ENCODE measurements at regions not wholly inside any gene's neighbourhood (a gene's known extent, or its start where the extent isn't known, plus 50 kb on each side); places are given as distances from the start of the nearest gene placed in this dataset.
"Not testable (repeated sequence)": the region's sequence is repeated elsewhere in the genome, so short reads cannot be mapped to it uniquely, and the experiment has no call there.

DNA sequence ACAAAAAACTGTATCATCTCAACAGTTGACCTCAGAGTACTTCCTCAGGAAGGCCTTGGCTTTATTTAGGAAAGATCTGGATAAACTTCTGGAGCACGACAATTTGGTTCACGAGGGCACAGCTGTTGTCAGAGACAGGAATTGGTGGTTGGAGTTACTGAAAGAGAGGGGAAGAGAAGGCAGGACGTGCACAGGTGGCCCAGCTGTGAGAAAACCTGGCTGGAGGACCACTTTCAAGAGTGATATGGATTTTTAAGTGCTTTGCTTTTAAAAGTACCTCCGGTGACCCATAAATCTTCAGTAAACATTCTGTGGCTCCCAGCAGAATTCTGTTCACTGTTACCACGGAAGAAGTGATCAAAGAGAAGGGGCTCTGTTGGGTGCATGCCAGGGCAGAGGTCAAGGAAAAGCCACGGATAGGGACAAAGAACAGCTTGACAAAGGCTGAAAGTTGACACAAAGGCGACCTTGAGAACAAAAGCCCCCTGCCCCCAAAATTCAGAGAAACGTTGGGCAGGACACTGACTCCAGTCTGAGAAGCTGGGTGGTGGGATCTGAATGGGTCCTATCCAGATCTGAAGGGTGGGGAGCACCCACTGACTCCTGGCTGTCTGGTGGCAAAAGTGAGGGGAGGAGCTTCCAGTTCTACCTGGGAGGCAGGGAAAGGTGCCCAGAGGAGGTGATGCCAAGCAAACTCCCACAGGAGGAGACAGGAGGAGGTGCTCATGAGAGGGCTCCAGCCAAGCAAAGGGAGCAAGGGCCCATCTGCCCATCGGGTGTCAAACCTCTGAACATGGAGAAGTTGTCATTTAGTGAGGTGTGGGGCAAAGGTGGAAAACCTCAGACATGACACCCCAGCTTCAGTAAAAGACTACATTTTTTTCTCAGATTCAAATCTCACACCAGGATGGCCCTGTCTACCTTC, 89.4 kb upstream of the UXS1 start:
- H3K27me3 Mint-ChIP-seq = peaks cover 8 to 24% (median 22%) of the 10 kb centered on the region in 3 donors
- not testable (repeated sequence) for H3K36me3 Mint-ChIP-seq; H3K4me1 Mint-ChIP-seq; H3K27ac Mint-ChIP-seq; H3K4me3 Mint-ChIP-seq; H3K9me3 Mint-ChIP-seq; DNase-seq; ATAC-seq (ENCODE audit: low read depth in 2 of 2)

DNA sequence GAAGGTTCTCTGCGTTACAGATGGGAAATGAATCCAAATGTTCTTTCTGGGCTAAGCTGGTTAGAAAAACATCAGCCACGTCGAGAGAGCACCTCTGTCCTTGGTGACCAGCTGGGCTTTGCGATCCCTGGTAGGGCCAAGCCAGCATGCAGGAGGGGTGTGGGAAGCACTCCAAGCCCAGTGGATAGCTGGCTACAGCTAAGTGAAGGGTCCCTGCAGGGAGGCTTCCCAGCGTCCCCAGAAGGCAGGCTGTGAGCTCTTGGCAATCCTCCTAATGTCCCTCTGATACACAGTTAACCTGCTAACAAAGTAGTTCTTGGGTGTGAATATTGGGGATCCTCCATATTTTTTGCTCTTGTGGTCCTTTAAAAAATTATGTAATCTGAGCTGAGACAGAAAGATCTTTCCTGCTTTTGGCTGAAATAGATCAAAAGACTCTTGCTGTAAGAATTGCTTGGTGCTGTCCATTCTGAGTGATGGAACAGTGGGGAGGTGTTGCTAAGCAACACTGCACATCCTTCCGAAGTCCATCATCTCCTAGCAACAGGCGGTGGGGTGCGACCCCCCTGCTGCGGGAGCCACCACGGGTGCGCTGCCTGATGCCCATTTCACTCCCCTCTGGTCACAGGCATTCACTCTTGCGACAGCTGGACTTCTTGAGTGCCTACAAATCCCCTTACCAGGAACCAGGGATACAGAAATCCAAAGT, 88.5 kb upstream of the UXS1 start:
- Mint-ChIP-seq H3K27ac (no peak overlapping the region), H3K4me1 (peaks cover 0 to 10% (median 0%) of the 10 kb centered on the region in 3 donors), H3K9me3 (peaks cover 0 to 4% (median 0%) of the 10 kb centered on the region in 7 donors), H3K4me3 (no peak overlapping the region), H3K36me3 (no peaks in the 10 kb centered on the region), H3K27me3 (peaks cover 8 to 24% (median 22%) of the 10 kb centered on the region in 3 donors)
- no peak for ATAC-seq (ENCODE audit: low read depth in 2 of 2)
- DNase-seq = no peak

DNA sequence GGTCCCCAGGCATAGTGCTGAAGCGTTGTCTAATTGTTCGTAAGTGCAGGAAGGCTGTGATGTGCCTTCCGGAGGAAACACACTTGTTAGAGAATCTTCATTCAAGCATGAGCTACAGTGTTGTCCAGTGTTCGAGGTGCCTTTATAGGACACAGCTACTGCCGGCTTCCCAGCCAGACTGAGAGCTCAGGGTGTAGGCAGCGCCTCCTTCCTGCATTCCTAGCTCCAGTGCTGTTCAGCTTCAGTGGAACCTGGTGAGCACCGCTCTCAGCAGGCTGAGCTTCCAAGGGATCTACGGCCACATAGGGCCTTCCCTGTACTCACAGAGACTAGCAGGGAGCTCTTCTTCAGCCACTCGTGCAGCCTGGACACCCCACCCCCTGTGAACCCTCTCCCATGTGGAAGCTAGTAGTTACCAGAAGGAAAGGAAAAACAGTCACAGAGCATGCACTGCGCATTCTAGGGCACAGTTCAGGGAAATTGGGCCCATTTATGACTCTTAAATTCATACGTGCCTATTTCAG, 87.9 kb upstream of the UXS1 start:
- not testable (repeated sequence) for H3K27ac Mint-ChIP-seq; ATAC-seq (ENCODE audit: low read depth in 2 of 2); H3K4me3 Mint-ChIP-seq; H3K4me1 Mint-ChIP-seq; H3K36me3 Mint-ChIP-seq; DNase-seq; H3K9me3 Mint-ChIP-seq
- peaks cover 8 to 24% (median 22%) of the 10 kb centered on the region in 3 donors for H3K27me3 Mint-ChIP-seq

DNA sequence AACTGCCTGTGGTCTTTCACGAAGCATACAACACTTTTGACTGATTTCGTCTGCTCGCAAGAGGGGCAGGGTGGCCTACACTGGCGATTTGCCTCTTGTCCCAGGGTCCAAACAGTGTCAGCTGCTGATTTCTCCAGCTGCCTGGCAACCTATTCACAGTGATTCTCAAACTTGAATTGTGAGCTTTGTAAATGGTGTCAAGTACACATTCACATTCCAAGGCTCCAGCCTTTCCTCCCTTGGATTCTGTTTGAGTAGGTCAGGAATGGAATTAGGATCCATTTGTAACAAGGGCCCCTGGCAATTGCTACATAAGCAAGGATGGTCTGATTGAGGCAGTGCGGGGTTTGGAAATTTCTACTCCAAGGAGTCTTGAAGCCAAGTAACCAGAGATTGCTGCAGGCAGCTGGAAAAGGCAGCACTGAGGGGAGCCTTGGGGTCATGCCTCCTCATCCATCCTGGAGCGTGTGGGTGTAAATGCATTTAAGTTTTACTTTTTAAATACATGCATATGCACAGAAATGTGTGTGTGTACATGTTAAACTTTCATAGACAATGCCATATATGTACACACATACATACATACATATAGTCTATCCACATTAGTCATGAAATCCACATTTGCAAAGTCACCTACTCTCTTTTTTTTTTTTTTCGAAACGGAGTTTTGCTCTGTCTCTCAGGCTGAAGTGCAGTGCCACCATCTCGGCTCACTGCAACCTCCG, 86.8 kb upstream of the UXS1 start:
- ATAC-seq (ENCODE audit: low read depth in 2 of 2) (no peak), DNase-seq (no peak)
- H3K4me3 Mint-ChIP-seq = no peak overlapping the region
- no peaks in the 10 kb centered on the region for H3K36me3 Mint-ChIP-seq
- no peaks in the 10 kb centered on the region for H3K9me3 Mint-ChIP-seq
- H3K27me3 Mint-ChIP-seq = peaks cover 8 to 24% (median 22%) of the 10 kb centered on the region in 3 donors
- H3K4me1 Mint-ChIP-seq = peaks cover 0 to 10% (median 0%) of the 10 kb centered on the region in 3 donors
- no peak overlapping the region for H3K27ac Mint-ChIP-seq

DNA sequence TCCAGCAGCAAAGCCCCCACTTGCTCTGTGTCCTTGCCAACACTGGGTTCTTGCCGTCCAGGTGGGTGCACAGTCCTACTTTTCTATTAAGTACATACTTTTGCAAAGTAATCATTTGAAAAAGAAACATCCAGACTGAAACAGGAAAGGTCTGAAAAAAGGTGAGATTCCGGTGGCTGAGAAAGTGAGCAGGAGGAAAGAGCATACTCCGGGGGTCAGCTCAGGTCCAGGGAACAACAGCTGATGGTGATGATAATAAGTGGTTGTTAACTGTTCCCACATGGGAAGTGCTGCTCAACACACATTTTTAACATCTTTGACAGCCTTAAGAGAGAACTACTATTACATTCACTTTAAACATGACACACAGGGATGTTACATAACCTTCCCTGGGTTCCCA, 86.1 kb upstream of the UXS1 start:
- Mint-ChIP-seq H3K4me3 (no peak overlapping the region), H3K9me3 (no peaks in the 10 kb centered on the region), H3K36me3 (no peaks in the 10 kb centered on the region), H3K27me3 (peaks cover 8 to 24% (median 22%) of the 10 kb centered on the region in 3 donors), H3K4me1 (peaks cover 0 to 10% (median 0%) of the 10 kb centered on the region in 3 donors), H3K27ac (peak overlapping the region in 1 of 6 donors; percentile 49)
- DNase-seq (no peak), ATAC-seq (ENCODE audit: low read depth in 2 of 2) (no peak)

DNA sequence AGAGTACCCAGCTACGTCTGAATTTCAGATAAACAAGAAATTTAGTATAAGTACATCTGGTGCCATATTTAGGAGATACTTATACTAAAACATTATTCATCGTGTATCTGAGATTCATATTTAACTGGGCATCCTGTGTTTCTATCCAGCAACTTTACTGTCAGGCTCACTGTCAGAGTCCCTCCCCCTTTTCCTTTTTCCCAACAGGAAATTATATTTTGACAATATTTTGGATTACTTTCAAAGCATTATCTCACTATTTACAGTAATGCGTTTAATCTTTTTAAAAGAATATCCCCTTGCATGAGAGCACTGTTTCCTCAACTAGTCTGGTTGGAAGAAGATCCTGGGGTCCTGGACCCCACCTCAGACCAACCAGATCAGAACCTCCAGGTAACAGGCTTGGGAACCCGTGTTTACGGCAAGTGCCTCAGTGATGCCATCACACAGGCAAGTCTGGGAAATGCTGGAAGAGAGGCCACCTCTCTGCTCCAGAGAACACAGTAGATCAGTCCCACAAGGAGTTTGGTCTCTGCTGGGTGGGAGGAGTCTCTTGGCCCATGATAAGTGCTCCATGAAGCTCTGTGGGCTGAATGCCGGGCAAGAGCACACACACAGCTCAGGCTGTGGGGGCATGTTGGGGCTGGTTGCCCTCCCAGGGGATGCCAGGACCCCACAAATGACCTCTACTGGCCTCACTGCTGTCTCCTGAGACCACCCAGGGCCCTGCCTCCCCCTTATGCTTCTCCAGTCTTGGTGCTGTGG, 84.2 kb upstream of the UXS1 start:
- no peak overlapping the region for H3K4me3 Mint-ChIP-seq
- no peak overlapping the region for H3K27ac Mint-ChIP-seq
- peaks cover 0 to 4% (median 0%) of the 10 kb centered on the region in 3 donors for H3K4me1 Mint-ChIP-seq
- DNase-seq (no peak), ATAC-seq (ENCODE audit: low read depth in 2 of 2) (no peak)
- H3K36me3 Mint-ChIP-seq = no peaks in the 10 kb centered on the region
- peaks cover 0 to 5% (median 0%) of the 10 kb centered on the region in 7 donors for H3K9me3 Mint-ChIP-seq
- H3K27me3 Mint-ChIP-seq = peaks cover 8 to 16% (median 14%) of the 10 kb centered on the region in 3 donors

DNA sequence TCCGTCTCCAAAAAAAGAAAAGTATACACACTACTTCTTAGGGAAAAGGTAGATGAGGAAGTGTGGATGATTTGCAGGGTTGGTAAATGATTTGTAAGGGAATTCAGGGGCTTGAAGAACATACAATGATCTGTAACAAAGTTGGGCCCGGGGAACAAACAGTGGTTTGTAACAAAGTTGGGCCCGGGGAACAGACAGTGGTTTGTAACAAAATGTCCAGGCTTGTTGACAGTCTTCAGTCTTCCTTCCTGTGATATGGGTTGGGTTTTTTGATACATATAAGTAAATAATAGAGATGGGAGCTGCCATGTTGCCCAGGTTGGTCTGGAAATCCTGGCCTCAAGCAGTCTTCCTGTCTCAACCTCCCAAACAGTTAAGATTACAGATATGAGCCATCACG, 83.3 kb upstream of the UXS1 start:
- Mint-ChIP-seq H3K4me1 (no peaks in the 10 kb centered on the region), H3K27ac (no peak overlapping the region), H3K9me3 (peaks cover 0 to 7% (median under 1%) of the 10 kb centered on the region in 7 donors), H3K36me3 (no peaks in the 10 kb centered on the region), H3K27me3 (peaks cover 5 to 8% (median 7%) of the 10 kb centered on the region in 3 donors), H3K4me3 (no peak overlapping the region)
- ATAC-seq (ENCODE audit: low read depth in 2 of 2) (no peak), DNase-seq (no peak)

DNA sequence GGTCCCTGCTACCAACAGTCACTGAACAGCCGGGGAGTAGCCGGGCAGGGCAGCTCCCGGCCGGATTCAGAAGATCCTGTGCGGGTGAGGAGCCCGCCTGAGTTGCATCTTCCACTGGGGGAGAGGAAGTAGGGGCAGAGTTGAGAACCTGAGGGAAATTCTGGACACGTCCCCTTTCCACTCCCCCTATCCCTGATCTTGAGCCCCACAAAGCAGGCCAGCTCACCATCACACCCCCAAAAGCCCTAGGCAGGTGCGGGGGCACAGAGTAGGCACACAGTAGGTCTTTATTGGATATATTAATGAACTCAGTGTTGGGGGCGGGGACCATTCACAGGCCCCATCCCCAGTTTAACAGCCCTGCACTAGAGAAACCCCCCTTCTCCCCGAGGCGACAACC, 81.9 kb upstream of the UXS1 start:
- H3K36me3 Mint-ChIP-seq = no peaks in the 10 kb centered on the region
- H3K27ac Mint-ChIP-seq = no peak overlapping the region
- peaks cover 1 to 5% (median 1%) of the 10 kb centered on the region in 3 donors for H3K4me1 Mint-ChIP-seq
- H3K27me3 Mint-ChIP-seq = peaks cover 0 to 12% (median 10%) of the 10 kb centered on the region in 3 donors
- no peak for ATAC-seq (ENCODE audit: low read depth in 2 of 2)
- DNase-seq = no peak
- H3K4me3 Mint-ChIP-seq = no peak overlapping the region
- peaks cover 0 to 9% (median 3%) of the 10 kb centered on the region in 7 donors for H3K9me3 Mint-ChIP-seq

DNA sequence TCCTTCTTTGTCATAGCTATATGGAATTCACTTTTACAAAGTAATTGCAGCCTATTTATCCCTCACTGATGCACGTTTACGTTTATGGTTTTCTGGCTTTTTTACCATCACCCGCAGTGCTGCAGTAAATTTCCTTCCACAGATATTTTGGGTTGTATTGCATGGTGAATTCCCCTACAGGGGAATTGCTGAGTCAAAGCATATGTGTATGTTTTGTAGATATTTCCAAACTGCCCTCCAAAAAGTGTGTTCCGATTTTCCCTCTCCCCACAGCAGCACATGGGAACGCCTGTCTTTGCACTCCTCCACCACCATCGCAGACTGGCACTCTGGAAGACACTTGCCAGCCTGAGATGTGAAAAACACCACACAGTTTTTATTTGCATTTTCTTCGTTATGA, 80.6 kb upstream of the UXS1 start:
- DNase-seq = no peak
- Mint-ChIP-seq H3K4me1 (peaks cover 11 to 14% (median 13%) of the 10 kb centered on the region in 3 donors), H3K4me3 (no peak overlapping the region), H3K36me3 (no peaks in the 10 kb centered on the region), H3K9me3 (peaks cover 0 to 9% (median 3%) of the 10 kb centered on the region in 7 donors), H3K27me3 (peaks cover 1 to 15% (median 5%) of the 10 kb centered on the region in 3 donors), H3K27ac (peak overlapping the region in 2 of 6 donors; percentile 36 to 56)
- no peak for ATAC-seq (ENCODE audit: low read depth in 2 of 2)

DNA sequence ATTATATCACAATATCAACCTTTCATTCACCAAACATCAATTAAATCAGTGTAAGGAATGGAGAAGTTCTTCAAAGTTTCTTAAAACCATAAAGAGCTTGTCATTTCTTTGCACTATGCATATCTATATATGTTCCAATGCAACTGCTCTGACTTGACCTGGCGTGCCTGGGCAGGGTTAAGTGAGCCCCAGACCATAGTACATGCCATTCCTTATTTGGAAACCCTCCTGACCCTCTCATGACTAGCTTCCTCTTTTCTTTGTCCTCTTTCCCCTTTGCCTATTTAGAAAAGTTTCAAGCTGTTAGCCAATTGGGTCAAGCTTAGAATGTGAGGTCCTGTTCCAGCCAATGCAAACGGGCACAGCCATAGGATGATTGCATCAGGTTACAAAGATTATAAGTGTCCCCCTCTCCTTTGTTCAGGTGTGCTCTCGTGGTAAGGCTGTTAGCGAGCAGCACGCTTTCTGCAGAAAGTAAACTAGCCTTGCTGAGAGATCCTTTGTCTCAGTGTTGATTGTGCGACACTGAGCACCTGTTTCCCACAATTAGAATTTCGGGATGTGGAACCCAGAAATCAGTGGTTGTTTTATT, 78.2 kb upstream of the UXS1 start:
- ATAC-seq (ENCODE audit: low read depth in 2 of 2) (no peak), DNase-seq (no peak)
- H3K9me3 Mint-ChIP-seq = peaks cover 0 to 9% (median 3%) of the 10 kb centered on the region in 7 donors
- H3K36me3 Mint-ChIP-seq = no peaks in the 10 kb centered on the region
- H3K27ac Mint-ChIP-seq = no peak overlapping the region
- peak overlapping the region in 1 of 8 donors; percentile 37 for H3K4me3 Mint-ChIP-seq
- H3K4me1 Mint-ChIP-seq = peaks cover 15 to 22% (median 20%) of the 10 kb centered on the region in 3 donors
- H3K27me3 Mint-ChIP-seq = peaks cover 5 to 20% (median 10%) of the 10 kb centered on the region in 3 donors

DNA sequence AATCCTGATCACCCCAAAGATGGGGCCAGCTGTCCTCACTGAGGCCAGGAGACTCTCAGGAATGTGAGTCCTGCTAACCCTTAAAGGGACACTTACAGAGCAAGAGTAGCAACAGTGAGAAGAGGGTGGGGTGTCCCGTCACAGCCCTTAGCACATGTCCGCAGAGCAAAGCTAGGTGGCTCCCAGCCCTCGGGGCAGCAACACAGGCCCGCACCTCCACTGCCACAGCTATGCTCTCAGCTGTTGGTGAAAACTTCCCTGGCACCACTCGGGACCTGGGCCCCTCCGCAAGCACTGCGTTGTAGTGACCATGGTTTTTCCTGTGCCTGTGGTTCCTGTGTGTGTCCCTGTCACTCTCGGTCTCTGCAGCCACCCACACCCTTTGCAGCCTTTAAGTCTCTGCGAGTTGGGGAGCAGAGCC, 76.4 kb upstream of the UXS1 start:
- Mint-ChIP-seq H3K9me3 (peaks cover 0 to 9% (median 4%) of the 10 kb centered on the region in 7 donors), H3K4me1 (peaks cover 15 to 22% (median 20%) of the 10 kb centered on the region in 3 donors), H3K27ac (peak overlapping the region in 1 of 6 donors; percentile 17), H3K36me3 (no peaks in the 10 kb centered on the region), H3K4me3 (peak overlapping the region; percentile 80 to 96 (median 94)), H3K27me3 (peaks cover 5 to 20% (median 10%) of the 10 kb centered on the region in 3 donors)
- DNase-seq (no peak), ATAC-seq (ENCODE audit: low read depth in 2 of 2) (no peak)
